ENCODE measurements at regions not wholly inside any gene's neighbourhood (a gene's known extent, or its start where the extent isn't known, plus 50 kb on each side); places are given as distances from the start of the nearest gene placed in this dataset.
"Not testable (repeated sequence)": the region's sequence is repeated elsewhere in the genome, so short reads cannot be mapped to it uniquely, and the experiment has no call there.

GRCh38 chr1:78715181-78715661, 65.6 kb downstream of the IFI44 start:
- no peak for DNase-seq

- DNase-seq: no peak
Observed at GRCh38 chr1:78716186-78716585, 66.6 kb downstream of the IFI44 start.

GRCh38 chr1:78718566-78718965, 68.9 kb downstream of the IFI44 start:
- no peak for DNase-seq

- DNase-seq: no peak
Observed at GRCh38 chr1:78721136-78721535, 71.5 kb downstream of the IFI44 start.

- DNase-seq: no peak
Observed at GRCh38 chr1:78722105-78722504, 72.5 kb downstream of the IFI44 start.

GRCh38 chr1:78722521-78722920, 72.9 kb downstream of the IFI44 start:
- DNase-seq: no peak

GRCh38 chr1:78722947-78723346, 73.3 kb downstream of the IFI44 start:
- no peak for DNase-seq

- no peak for DNase-seq
Observed at GRCh38 chr1:78726686-78727085, 77.1 kb downstream of the IFI44 start.

- no peak for DNase-seq
Observed at GRCh38 chr1:78728359-78728758, 78.7 kb downstream of the IFI44 start.

GRCh38 chr1:78730054-78730453, 80.4 kb downstream of the IFI44 start:
- DNase-seq: no peak

GRCh38 chr1:78731674-78732073, 82.0 kb downstream of the IFI44 start:
- DNase-seq: no peak

GRCh38 chr1:78737241-78737640, 87.6 kb downstream of the IFI44 start:
- no peak for DNase-seq

- DNase-seq: no peak
Observed at GRCh38 chr1:78743626-78744025, 94.0 kb downstream of the IFI44 start.

GRCh38 chr1:78745111-78745510, 95.5 kb downstream of the IFI44 start:
- DNase-seq: no peak

- not testable (repeated sequence) for DNase-seq
Observed at GRCh38 chr1:78753679-78754078, 104.0 kb downstream of the IFI44 start.

- no peak for DNase-seq
Observed at GRCh38 chr1:78755986-78756385, 106.4 kb downstream of the IFI44 start.

GRCh38 chr1:78758506-78758905, 108.9 kb downstream of the IFI44 start:
- DNase-seq: peak in 1 of 58 donors; percentile 10

GRCh38 chr1:78759881-78760280, 110.2 kb downstream of the IFI44 start:
- no peak for DNase-seq

- no peak for DNase-seq
Observed at GRCh38 chr1:78760858-78761257, 111.2 kb downstream of the IFI44 start.

GRCh38 chr1:78762113-78762512, 112.5 kb downstream of the IFI44 start:
- DNase-seq: no peak

GRCh38 chr1:78765489-78765888, 115.9 kb downstream of the IFI44 start:
- DNase-seq: no peak

- no peak for DNase-seq
Observed at GRCh38 chr1:78779831-78780230, 130.2 kb downstream of the IFI44 start.

- no peak for DNase-seq
Observed at GRCh38 chr1:78787544-78787943, 137.9 kb downstream of the IFI44 start.

GRCh38 chr1:78790174-78790573, 140.5 kb downstream of the IFI44 start:
- DNase-seq: no peak
